SK-N-SH treated with all-trans-retinoic acid at 6 μM for 48 hours (cell line): ENCODE measurements at regions not wholly inside any gene's neighbourhood (a gene's known extent, or its start where the extent isn't known, plus 50 kb on each side); places are given as distances from the start of the nearest gene placed in this dataset.

ENCODE experiments used
- BACH2 ChIP-seq: fragments of 250-450 bp; sonication (Bioruptor Pico); IDR thresholded peaks from 2 replicates; pipeline ENCODE4 v1.9.0; 2021; ENCODE audit warnings: mild to moderate bottlenecking, borderline replicate concordance
- OSR1 ChIP-seq: fragments of 250-450 bp; sonication (Bioruptor Pico); IDR thresholded peaks from 2 replicates; pipeline ENCODE4 v1.8.0; 2022; ENCODE audit warnings: moderate library complexity, mild to moderate bottlenecking, inconsistent platforms
- TF ChIP-seq, protein P1 (sequence below): fragments of 250-450 bp; sonication (Bioruptor Pico); IDR thresholded peaks from 2 replicates; pipeline ENCODE4 v1.5.0; 2020; ENCODE audit warnings: mild to moderate bottlenecking, moderate library complexity
- TF ChIP-seq, protein P2 (sequence below): fragments of 250-450 bp; sonication (Bioruptor Pico); IDR thresholded peaks from 2 replicates; pipeline ENCODE4 v1.8.0; 2020; ENCODE audit warnings: mild to moderate bottlenecking, moderate library complexity, borderline replicate concordance

- TF ChIP-seq, protein P1, sequence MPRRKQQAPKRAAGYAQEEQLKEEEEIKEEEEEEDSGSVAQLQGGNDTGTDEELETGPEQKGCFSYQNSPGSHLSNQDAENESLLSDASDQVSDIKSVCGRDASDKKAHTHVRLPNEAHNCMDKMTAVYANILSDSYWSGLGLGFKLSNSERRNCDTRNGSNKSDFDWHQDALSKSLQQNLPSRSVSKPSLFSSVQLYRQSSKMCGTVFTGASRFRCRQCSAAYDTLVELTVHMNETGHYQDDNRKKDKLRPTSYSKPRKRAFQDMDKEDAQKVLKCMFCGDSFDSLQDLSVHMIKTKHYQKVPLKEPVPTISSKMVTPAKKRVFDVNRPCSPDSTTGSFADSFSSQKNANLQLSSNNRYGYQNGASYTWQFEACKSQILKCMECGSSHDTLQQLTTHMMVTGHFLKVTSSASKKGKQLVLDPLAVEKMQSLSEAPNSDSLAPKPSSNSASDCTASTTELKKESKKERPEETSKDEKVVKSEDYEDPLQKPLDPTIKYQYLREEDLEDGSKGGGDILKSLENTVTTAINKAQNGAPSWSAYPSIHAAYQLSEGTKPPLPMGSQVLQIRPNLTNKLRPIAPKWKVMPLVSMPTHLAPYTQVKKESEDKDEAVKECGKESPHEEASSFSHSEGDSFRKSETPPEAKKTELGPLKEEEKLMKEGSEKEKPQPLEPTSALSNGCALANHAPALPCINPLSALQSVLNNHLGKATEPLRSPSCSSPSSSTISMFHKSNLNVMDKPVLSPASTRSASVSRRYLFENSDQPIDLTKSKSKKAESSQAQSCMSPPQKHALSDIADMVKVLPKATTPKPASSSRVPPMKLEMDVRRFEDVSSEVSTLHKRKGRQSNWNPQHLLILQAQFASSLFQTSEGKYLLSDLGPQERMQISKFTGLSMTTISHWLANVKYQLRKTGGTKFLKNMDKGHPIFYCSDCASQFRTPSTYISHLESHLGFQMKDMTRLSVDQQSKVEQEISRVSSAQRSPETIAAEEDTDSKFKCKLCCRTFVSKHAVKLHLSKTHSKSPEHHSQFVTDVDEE (CRISPR knock-in tag), result no peak
- TF ChIP-seq, protein P2, sequence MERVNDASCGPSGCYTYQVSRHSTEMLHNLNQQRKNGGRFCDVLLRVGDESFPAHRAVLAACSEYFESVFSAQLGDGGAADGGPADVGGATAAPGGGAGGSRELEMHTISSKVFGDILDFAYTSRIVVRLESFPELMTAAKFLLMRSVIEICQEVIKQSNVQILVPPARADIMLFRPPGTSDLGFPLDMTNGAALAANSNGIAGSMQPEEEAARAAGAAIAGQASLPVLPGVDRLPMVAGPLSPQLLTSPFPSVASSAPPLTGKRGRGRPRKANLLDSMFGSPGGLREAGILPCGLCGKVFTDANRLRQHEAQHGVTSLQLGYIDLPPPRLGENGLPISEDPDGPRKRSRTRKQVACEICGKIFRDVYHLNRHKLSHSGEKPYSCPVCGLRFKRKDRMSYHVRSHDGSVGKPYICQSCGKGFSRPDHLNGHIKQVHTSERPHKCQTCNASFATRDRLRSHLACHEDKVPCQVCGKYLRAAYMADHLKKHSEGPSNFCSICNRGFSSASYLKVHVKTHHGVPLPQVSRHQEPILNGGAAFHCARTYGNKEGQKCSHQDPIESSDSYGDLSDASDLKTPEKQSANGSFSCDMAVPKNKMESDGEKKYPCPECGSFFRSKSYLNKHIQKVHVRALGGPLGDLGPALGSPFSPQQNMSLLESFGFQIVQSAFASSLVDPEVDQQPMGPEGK (CRISPR knock-in tag), result no peak
- no peak for TF ChIP-seq OSR1 (CRISPR knock-in tag)
- TF ChIP-seq BACH2 (CRISPR knock-in tag), result no peak
Measured at GRCh38 chr13:82905071-82905470, 977.2 kb downstream of the SLITRK1 start.
